ENCODE measurements at regions not wholly inside any gene's neighbourhood (a gene's known extent, or its start where the extent isn't known, plus 50 kb on each side); places are given as distances from the start of the nearest gene placed in this dataset.

- no peak for DNase-seq (ENCODE audit: low read depth)
These were observed 369.5 kb downstream of the MFSD1 start for GRCh38 chr3:159171333-159171732.

- no peak for DNase-seq (ENCODE audit: low read depth)
These were observed 370.6 kb downstream of the MFSD1 start for GRCh38 chr3:159172473-159172872.

GRCh38 chr3:159174715-159175692, 373.1 kb downstream of the MFSD1 start:
- no peak for DNase-seq (ENCODE audit: low read depth)

- no peak for DNase-seq (ENCODE audit: low read depth)
These were observed 376.5 kb downstream of the MFSD1 start for GRCh38 chr3:159178209-159178897.

- DNase-seq (ENCODE audit: low read depth) = no peak
These were observed 381.1 kb downstream of the MFSD1 start for GRCh38 chr3:159182961-159183360.

GRCh38 chr3:159185443-159186050, 383.7 kb downstream of the MFSD1 start:
- no peak for DNase-seq (ENCODE audit: low read depth)

GRCh38 chr3:159186581-159186980, 384.7 kb downstream of the MFSD1 start:
- no peak for DNase-seq (ENCODE audit: low read depth)

GRCh38 chr3:159187232-159187631, 385.4 kb downstream of the MFSD1 start:
- no peak for DNase-seq (ENCODE audit: low read depth)

- no peak for DNase-seq (ENCODE audit: low read depth)
These were observed 385.9 kb downstream of the MFSD1 start for GRCh38 chr3:159187706-159188105.

- no peak for DNase-seq (ENCODE audit: low read depth)
These were observed 388.3 kb downstream of the MFSD1 start for GRCh38 chr3:159189994-159190669.

- DNase-seq (ENCODE audit: low read depth) = no peak
These were observed 389.6 kb downstream of the MFSD1 start for GRCh38 chr3:159191447-159191846.

- DNase-seq (ENCODE audit: low read depth) = no peak
These were observed 394.5 kb downstream of the MFSD1 start for GRCh38 chr3:159196359-159196758.

GRCh38 chr3:159200176-159200575, 398.3 kb downstream of the MFSD1 start:
- no peak for DNase-seq (ENCODE audit: low read depth)

- no peak for DNase-seq (ENCODE audit: low read depth)
These were observed 406.2 kb downstream of the MFSD1 start for GRCh38 chr3:159208050-159208449.

- no peak for DNase-seq (ENCODE audit: low read depth)
These were observed 407.6 kb downstream of the MFSD1 start for GRCh38 chr3:159209459-159209858.

GRCh38 chr3:159210336-159210735, 408.5 kb downstream of the MFSD1 start:
- DNase-seq (ENCODE audit: low read depth) = no peak

GRCh38 chr3:159216311-159216710, 414.5 kb downstream of the MFSD1 start:
- DNase-seq (ENCODE audit: low read depth) = no peak

- DNase-seq (ENCODE audit: low read depth) = no peak
These were observed 417.4 kb downstream of the MFSD1 start for GRCh38 chr3:159219231-159219630.

GRCh38 chr3:159221335-159221734, 419.5 kb downstream of the MFSD1 start:
- no peak for DNase-seq (ENCODE audit: low read depth)

- DNase-seq (ENCODE audit: low read depth) = no peak
These were observed 427.3 kb downstream of the MFSD1 start for GRCh38 chr3:159229116-159229680.

GRCh38 chr3:159232966-159233365, 431.1 kb downstream of the MFSD1 start:
- DNase-seq (ENCODE audit: low read depth) = no peak

- DNase-seq (ENCODE audit: low read depth) = no peak
These were observed 431.9 kb downstream of the MFSD1 start for GRCh38 chr3:159233734-159234133.

All from fibroblast of the conjunctiva (primary cell).